Posterior vena cava (tissue), 2 donors: ENCODE measurements at regions not wholly inside any gene's neighbourhood (a gene's known extent, or its start where the extent isn't known, plus 50 kb on each side); places are given as distances from the start of the nearest gene placed in this dataset.

Source experiments
- DNase-seq: peaks from one replicate; pipeline ENCODE4 v3.0.0-alpha.2; 2020; ENCODE audit warnings: low spot score
- intact Hi-C, 2 donors: fragments of 100-400 bp; cut with DNase I; formaldehyde crosslinking; loops; one replicate each; pipeline versions ENCODE4 v1.14.1 to v1.14.2; 2022 to 2023
- donor health status: DM: yes; HTN: yes; CAD: no.
- donor health status: DM: yes; HTN: yes; CAD: no.

GRCh38 chr21:32185103-32185502 is 93.7 kb downstream of the MIS18A start:
- intact Hi-C loops, result no loop called here
- no peak for DNase-seq

DNA sequence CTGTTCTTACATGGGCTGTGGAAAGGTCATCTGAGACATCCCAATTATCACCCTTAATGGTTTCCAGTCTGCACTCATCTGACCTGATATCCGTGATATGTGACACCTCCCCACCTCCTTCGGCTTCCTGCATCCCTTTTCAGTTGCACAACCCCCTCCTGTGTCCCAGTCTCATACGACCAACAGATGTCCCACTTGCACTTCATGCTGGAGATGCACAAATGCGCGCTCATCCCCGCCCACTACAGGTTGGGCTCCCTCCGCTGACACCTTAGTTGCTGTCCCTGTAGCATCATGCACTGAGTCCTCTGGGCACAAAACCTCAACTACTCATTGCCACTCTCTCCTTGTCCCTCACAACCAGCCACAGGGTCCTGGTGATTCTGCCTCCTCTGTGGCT is 94.4 kb downstream of the MIS18A start:
- no peak for DNase-seq
- intact Hi-C loops, result no loop called here

- intact Hi-C loops, result no loop called here
Measured at GRCh38 chr21:32184065-32184464, 94.8 kb downstream of the MIS18A start.

GRCh38 chr21:32183396-32183795 is 95.5 kb downstream of the MIS18A start:
- intact Hi-C loops, result no loop called here
- DNase-seq, result no peak

More at GRCh38 chr21:32184065-32184464, 94.8 kb downstream of the MIS18A start:
- no peak for DNase-seq

DNA sequence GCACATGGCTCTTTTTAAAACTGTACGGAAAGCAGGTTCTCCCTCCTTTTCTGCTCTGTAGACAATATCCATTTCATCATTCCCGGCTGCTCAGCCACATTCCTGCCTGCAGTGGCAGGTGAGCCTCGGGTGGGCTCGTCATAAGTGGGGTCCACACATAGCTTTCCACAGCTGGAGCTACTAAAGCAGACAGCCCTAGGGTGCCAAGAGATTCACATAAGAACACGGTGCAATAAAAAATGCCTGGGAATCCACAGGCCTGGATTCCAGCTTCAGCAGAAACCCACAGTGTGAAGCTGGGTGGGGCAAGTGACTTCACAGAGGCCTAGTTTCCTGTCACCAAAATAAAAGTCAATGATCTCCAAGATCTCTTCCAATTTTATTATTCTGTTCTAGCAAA is 96.4 kb downstream of the MIS18A start:
- DNase-seq, result no peak
- intact Hi-C loops, result no loop called here

DNA sequence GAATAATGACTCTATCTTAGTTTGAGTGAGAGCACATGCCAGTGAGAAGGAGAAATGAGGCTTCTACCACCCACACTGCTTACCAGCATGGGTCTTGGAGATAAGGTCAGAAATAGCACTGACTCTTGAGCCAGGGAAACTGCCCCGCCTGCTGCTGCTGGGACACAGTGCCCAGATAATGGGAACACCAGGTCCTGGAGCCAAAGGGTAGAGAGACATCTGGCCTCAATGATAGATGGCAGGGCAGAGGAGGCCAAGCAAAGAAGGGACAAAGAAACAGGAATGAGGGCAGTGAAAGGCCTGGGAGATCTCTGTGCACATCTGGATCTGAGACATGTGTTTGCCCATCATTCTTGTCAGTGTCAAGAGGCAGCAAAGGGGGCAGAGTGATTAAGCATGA is 97.4 kb downstream of the MIS18A start:
- no peak for DNase-seq
- intact Hi-C loops, result no loop called here

- intact Hi-C loops, result no loop called here
- no peak for DNase-seq
Measured at GRCh38 chr21:32174819-32175218, 104.0 kb downstream of the MIS18A start.

DNA sequence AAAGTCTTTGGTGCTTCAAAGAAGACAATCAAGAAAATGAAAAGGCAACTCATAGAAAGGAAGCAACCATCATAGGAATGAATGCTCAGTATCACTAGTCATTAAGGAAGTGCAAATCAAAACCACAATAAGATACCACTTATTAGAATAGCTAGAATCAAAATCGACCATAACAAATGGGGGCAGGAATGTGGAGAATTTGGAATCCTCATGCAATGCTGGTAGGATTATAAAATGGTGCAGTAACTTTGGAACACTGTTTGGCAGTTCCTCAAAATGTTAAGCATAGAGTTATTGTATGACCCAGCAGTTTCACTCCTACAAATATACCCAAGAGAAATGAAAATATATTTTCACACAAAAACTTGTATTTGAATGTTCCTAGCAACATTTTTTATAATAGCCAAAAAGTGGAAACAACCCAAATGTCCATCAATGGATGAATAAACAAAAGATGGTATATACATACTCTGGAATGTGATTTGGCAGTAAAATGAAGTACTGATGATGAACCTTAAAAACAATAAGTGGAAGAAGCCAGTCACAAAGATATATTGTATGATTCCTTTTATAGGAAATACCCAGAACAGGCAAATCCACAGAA is 105.6 kb downstream of the MIS18A start:
- intact Hi-C loops, result no loop called here
- no peak for DNase-seq

- DNase-seq, result no peak
- intact Hi-C loops, result no loop called here
Measured at GRCh38 chr21:32172106-32172505, 106.7 kb downstream of the MIS18A start.

DNA sequence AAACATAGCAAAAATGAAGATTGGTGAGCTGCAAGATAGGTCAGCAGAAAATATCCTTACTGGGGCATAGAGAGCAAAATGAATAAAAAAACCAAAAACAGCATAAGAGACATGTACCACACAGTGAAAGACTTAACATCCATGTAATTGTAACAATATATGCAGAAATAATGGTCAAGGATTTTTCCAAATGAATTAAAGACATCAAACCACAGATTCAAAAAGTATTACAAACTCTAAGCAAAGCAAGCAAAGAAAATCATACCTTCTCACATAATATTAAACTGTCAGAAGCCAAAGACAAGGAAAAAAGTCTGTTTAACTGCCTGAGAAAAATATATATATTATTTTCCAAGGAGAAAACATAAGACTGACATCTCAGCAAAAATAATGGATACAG is 111.3 kb downstream of the MIS18A start:
- intact Hi-C loops, result no loop called here
- DNase-seq, result no peak

- no peak for DNase-seq
Measured at GRCh38 chr21:32163386-32163785, 115.5 kb downstream of the MIS18A start.

GRCh38 chr21:32162727-32163320 is 116.0 kb downstream of the MIS18A start:
- intact Hi-C loops, result no loop called here
- DNase-seq, result no peak

More at GRCh38 chr21:32163386-32163785, 115.5 kb downstream of the MIS18A start:
- intact Hi-C loops, result no loop called here

GRCh38 chr21:32155226-32155625 is 123.6 kb downstream of the MIS18A start:
- DNase-seq, result no peak
- intact Hi-C loops, result no loop called here

GRCh38 chr21:32147041-32147440 is 131.8 kb downstream of the MIS18A start:
- DNase-seq, result no peak
- intact Hi-C loops, result no loop called here

DNA sequence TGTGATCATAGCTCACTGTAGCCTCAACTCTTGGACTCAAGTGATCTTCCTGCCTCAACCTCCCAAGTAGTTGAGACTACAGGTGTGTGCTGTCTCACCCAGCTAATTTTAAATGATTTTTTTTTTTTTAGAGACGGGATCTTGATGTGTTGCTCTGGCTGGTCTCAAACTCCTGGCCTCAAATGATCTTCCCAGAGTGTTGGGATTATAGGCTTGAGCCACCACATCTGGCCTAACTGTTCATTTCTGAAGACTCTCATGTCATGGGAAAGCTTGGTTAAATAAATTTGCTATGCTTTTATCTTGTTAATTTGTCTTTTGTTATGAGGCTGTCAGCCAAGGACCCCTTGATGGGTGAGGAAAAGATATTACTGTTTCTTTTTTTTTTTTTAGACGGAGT is 134.0 kb downstream of the MIS18A start:
- DNase-seq, result no peak
- intact Hi-C loops, result no loop called here

- peak; percentile 84 for DNase-seq
- intact Hi-C loops, result no loop called here
Measured at GRCh38 chr21:32143241-32143939, 135.5 kb downstream of the MIS18A start.

DNA sequence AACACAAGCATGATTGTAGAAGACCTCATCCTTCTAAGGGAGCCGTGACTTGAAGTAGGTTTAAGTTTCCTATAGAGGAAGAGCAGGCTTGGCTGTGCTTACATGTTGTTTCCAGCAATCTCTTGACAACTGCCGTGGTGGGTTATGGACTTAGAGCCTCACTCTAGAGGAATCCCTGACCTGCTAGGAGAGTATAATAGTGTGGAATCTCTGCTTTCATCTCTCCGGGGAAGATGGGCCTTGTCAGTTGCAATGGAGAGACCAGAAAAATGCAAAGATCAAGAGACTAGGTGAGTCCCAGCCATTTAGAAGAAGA is 137.6 kb downstream of the MIS18A start:
- DNase-seq, result no peak
- intact Hi-C loops, result no loop called here

DNA sequence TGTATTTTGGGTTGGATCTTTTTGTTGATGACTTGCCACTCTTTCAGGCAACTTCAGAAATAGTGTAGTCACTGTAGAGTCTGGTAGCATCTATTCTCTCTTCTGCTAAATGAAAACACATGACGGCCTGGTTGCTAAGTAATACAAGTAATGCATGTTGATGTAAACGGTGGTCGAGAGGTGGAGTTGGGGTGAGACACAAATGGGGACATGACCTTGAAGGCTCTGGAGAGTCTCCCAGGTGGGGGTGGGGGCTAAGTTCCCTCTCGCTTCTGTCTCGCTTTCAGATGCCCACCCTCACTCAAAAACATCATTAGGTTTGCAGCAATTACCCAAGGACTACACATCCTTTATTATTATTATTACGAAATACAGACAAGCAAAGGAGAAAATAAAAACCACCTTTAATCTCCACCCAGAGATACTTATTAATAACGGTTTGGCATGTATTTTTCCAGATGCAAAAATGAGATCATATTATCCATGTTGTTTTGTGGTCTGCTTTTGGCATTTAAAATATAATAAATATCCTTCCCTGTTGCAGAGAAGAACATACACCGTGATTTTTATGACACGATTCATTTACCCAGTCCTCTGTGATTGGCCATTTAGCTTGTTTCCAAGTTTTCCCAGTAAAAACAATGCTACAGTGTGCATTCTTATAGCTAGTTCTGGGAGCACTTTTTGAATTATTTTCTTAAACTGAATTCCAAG is 138.1 kb downstream of the MIS18A start:
- no peak for DNase-seq
- intact Hi-C loops, result no loop called here

DNA sequence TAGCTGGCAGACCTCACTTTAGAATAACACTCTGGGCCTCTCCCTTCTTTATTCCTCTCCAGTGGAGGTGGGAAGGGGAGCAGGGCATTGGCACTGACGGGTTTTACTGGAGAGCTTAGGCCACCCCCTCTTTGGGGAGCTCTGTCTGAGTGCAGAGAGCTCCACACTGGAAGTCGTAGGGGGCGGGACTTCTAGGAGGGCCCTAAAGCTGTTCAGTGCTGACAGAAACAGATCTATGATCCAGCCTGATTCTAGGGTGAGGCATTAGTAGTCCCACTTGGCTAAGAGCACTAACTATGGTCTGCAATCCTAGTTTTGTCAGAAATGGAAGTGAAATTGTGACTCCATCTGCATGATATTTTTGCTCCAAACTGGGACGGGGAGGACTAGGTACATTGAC is 138.7 kb downstream of the MIS18A start:
- DNase-seq, result no peak
- intact Hi-C loops, result no loop called here

GRCh38 chr21:32138658-32139057 is 140.2 kb downstream of the MIS18A start:
- intact Hi-C loops, result no loop called here
- no peak for DNase-seq

- no peak for DNase-seq
- intact Hi-C loops, result no loop called here
Measured at GRCh38 chr21:32137931-32138330, 140.9 kb downstream of the MIS18A start.
